GM23338 (cell line): ENCODE measurements at regions not wholly inside any gene's neighbourhood (a gene's known extent, or its start where the extent isn't known, plus 50 kb on each side); places are given as distances from the start of the nearest gene placed in this dataset.
"Not testable (repeated sequence)": the region's sequence is repeated elsewhere in the genome, so short reads cannot be mapped to it uniquely, and the experiment has no call there.

ENCODE experiments used
- ATAC-seq: fragments of 200-7000 bp; cut with Tn5 transposase; 3 replicates; pipeline ENCODE4 v1.9.1; 2020
- DNase-seq: peaks from one replicate; pipeline ENCODE4 v3.0.0-alpha.2; 2015; ENCODE audit warnings: low spot score
- H2AFZ ChIP-seq: fragments of 200-600 bp; sonication (generic); 2 replicates; pipeline ENCODE4 v1.8.0; 2016; ENCODE audit warnings: antibody characterized with exemption, mild to moderate bottlenecking, moderate library complexity
- H3F3A ChIP-seq: fragments of 200-600 bp; sonication (generic); replicated peaks from 2 replicates; pipeline ENCODE4 v1.8.0; 2017; ENCODE audit warnings: antibody characterized with exemption, mixed run types, low read depth
- H3K27ac ChIP-seq: fragments of 200-600 bp; sonication (generic); 2 replicates; pipeline ENCODE4 v1.6.1; 2016; ENCODE audit warnings: low read depth
- H3K27me3 ChIP-seq: fragments of 200-600 bp; sonication (generic); 2 replicates; pipeline ENCODE4 v1.8.0; 2016; ENCODE audit warnings: mild to moderate bottlenecking, mixed run types, moderate library complexity; ENCODE audit not compliant: insufficient read depth
- H3K36me3 ChIP-seq: fragments of 200-600 bp; sonication (generic); 2 replicates; pipeline ENCODE4 v1.8.0; 2016; ENCODE audit warnings: mild to moderate bottlenecking; ENCODE audit not compliant: insufficient read depth
- H3K4me1 ChIP-seq: fragments of 200-600 bp; sonication (generic); 2 replicates; pipeline ENCODE4 v1.8.0; 2016; ENCODE audit warnings: mild to moderate bottlenecking, moderate library complexity; ENCODE audit not compliant: insufficient read depth
- H3K4me2 ChIP-seq: fragments of 200-600 bp; sonication (generic); 2 replicates; pipeline ENCODE4 v1.7.1; 2017; ENCODE audit warnings: mixed run types
- H3K4me3 ChIP-seq: fragments of 200-600 bp; sonication (generic); 2 replicates; pipeline ENCODE4 v1.6.1; 2016; ENCODE audit warnings: mixed run types
- H3K79me2 ChIP-seq: fragments of 200-600 bp; sonication (generic); replicated peaks from 2 replicates; pipeline ENCODE4 v1.8.0; 2017; ENCODE audit warnings: mild to moderate bottlenecking; ENCODE audit not compliant: insufficient read depth
- H3K9me2 ChIP-seq: fragments of 200-600 bp; sonication (generic); 2 replicates; pipeline ENCODE4 v1.8.0; 2017; ENCODE audit not compliant: insufficient read depth
- H4K20me1 ChIP-seq: fragments of 200-600 bp; sonication (generic); replicated peaks from 2 replicates; pipeline ENCODE4 v1.8.0; 2017; ENCODE audit warnings: mild to moderate bottlenecking; ENCODE audit not compliant: insufficient read depth
- H3K27ac Mint-ChIP-seq: 2 replicates; pipeline ENCODE4 v1.8.0; 2020; ENCODE audit warnings: inconsistent platforms, mild to moderate bottlenecking, moderate library complexity, mixed read lengths
- H3K27me3 Mint-ChIP-seq: 3 replicates; pipeline ENCODE4 v1.8.0; 2022; ENCODE audit warnings: low read depth, mild to moderate bottlenecking, moderate library complexity, mixed read lengths, inconsistent platforms; ENCODE audit not compliant: insufficient read depth, poor library complexity
- H3K36me3 Mint-ChIP-seq: 3 replicates; pipeline ENCODE4 v1.8.0; 2021; ENCODE audit warnings: low read depth, mild to moderate bottlenecking, inconsistent platforms, moderate library complexity, mixed read lengths
- H3K4me1 Mint-ChIP-seq: 3 replicates; pipeline ENCODE4 v1.8.0; 2020; ENCODE audit warnings: mild to moderate bottlenecking, inconsistent platforms, mixed read lengths
- H3K4me3 Mint-ChIP-seq: 3 replicates; pipeline ENCODE4 v1.8.0; 2021; ENCODE audit warnings: moderate library complexity, mild to moderate bottlenecking, inconsistent platforms, mixed read lengths
- H3K9me3 Mint-ChIP-seq: 3 replicates; pipeline ENCODE4 v1.8.0; 2020; ENCODE audit warnings: moderate library complexity, mild to moderate bottlenecking, inconsistent platforms, mixed read lengths
- CREB1 ChIP-seq: fragments of 250-450 bp; sonication (Bioruptor Pico); IDR thresholded peaks from 2 replicates; pipeline ENCODE4 v1.5.0; 2020; ENCODE audit warnings: low read depth, mild to moderate bottlenecking, moderate library complexity
- EZH2 ChIP-seq: fragments of 200-600 bp; sonication (generic); IDR thresholded peaks from one replicate; pipeline ENCODE4 v1.8.0; 2017; ENCODE audit warnings: antibody characterized with exemption, mild to moderate bottlenecking, low read depth; ENCODE audit not compliant: unreplicated experiment
- EZH2phosphoT487 ChIP-seq: fragments of 200-600 bp; sonication (generic); IDR thresholded peaks from one replicate; pipeline ENCODE4 v1.8.1; 2018; ENCODE audit warnings: antibody characterized with exemption; ENCODE audit not compliant: unreplicated experiment
- NANOG ChIP-seq: IDR thresholded peaks from 2 replicates; pipeline ENCODE4 v1.6.1; 2016; ENCODE audit warnings: antibody characterized with exemption, borderline replicate concordance
- POLR2AphosphoS5 ChIP-seq: IDR thresholded peaks from 2 replicates; pipeline ENCODE4 v1.6.1; 2016; ENCODE audit warnings: antibody characterized with exemption, low read depth
- REST ChIP-seq: IDR thresholded peaks from one replicate; pipeline ENCODE4 v1.6.1; 2018; ENCODE audit warnings: antibody characterized with exemption; ENCODE audit not compliant: unreplicated experiment
- STAT1 ChIP-seq: IDR thresholded peaks from one replicate; pipeline ENCODE4 v1.6.1; 2016; ENCODE audit warnings: antibody characterized with exemption; ENCODE audit not compliant: unreplicated experiment
- ZNF114 ChIP-seq: fragments of 250-450 bp; sonication (Bioruptor Pico); IDR thresholded peaks from 2 replicates; pipeline ENCODE4 v1.5.0; 2020; ENCODE audit warnings: mild to moderate bottlenecking, moderate library complexity
- ZNF331 ChIP-seq: fragments of 250-450 bp; sonication (Bioruptor Pico); IDR thresholded peaks from 2 replicates; pipeline ENCODE4 v1.5.0; 2020; ENCODE audit warnings: low read depth, mild to moderate bottlenecking, moderate library complexity
- ZNF462 ChIP-seq: fragments of 250-450 bp; sonication (Bioruptor Pico); IDR thresholded peaks from 2 replicates; pipeline ENCODE4 v1.5.0; 2020; ENCODE audit warnings: mild to moderate bottlenecking, moderate library complexity

GRCh38 chr5:126684656-126685442 is 84.1 kb downstream of the PHAX start:
- DNase-seq (peak; percentile 54), ATAC-seq (peak; percentile 60)
- not testable (repeated sequence) for H3K36me3 Mint-ChIP-seq, H3K9me2 ChIP-seq, H3K36me3 ChIP-seq, H3K4me2 ChIP-seq, H3K4me3 Mint-ChIP-seq, H3K4me3 ChIP-seq, H3K27me3 Mint-ChIP-seq, H3K27me3 ChIP-seq, H3K79me2 ChIP-seq, H3F3A ChIP-seq, H4K20me1 ChIP-seq, H3K9me3 Mint-ChIP-seq
- peak overlapping the region; percentile 96 for H3K27ac ChIP-seq
- Mint-ChIP-seq H3K4me1 (peaks cover 29% of the 10 kb centered on the region), H3K27ac (peak overlapping the region; percentile 41)
- TF ChIP-seq POLR2AphosphoS5: 0 out of 2 replicates have a peak, but pooled peaks have one; percentile 18
- peak overlapping the region; percentile 72; the same call in 1 of the 2 replicates for H2AFZ ChIP-seq
- peaks cover 14% of the 10 kb centered on the region; the same call in 1 of the 2 replicates for H3K4me1 ChIP-seq

- H3K79me2 ChIP-seq: no peaks in the 10 kb centered on the region
- no peak for DNase-seq
- H3K36me3 ChIP-seq: no peaks in the 10 kb centered on the region
- no peaks in the 10 kb centered on the region for H3K9me2 ChIP-seq
- Mint-ChIP-seq H3K9me3 (no peaks in the 10 kb centered on the region; the same call in 2 of the 3 replicates), H3K36me3 (no peaks in the 10 kb centered on the region), H3K4me3 (no peak overlapping the region), H3K4me1 (peaks cover 21% of the 10 kb centered on the region), H3K27ac (no peak overlapping the region), H3K27me3 (peaks cover 5% of the 10 kb centered on the region)
- 0 out of 2 replicates have a peak overlapping the region, but pooled peaks have one; percentile 53 for H2AFZ ChIP-seq
- H3K4me3 ChIP-seq: no peak overlapping the region
- no peak overlapping the region for H3K27ac ChIP-seq
- no peaks in the 10 kb centered on the region for H4K20me1 ChIP-seq
- no peaks in the 10 kb centered on the region for H3K27me3 ChIP-seq
- no peak overlapping the region for H3K4me2 ChIP-seq
- H3K4me1 ChIP-seq: peaks cover 12% of the 10 kb centered on the region; the same call in 1 of the 2 replicates
- no peaks in the 10 kb centered on the region for H3F3A ChIP-seq
- no peak for ATAC-seq
- TF ChIP-seq CREB1 (CRISPR knock-in tag) (no peak), EZH2phosphoT487 (no peak), EZH2 (no peak), ZNF462 (CRISPR knock-in tag) (no peak), POLR2AphosphoS5 (no peak), ZNF114 (CRISPR knock-in tag) (no peak), NANOG (no peak), ZNF331 (no peak), STAT1 (no peak), REST (no peak)
These were observed 85.8 kb downstream of the PHAX start for GRCh38 chr5:126686451-126687126.
